GM13976 (cell line): ENCODE measurements at regions not wholly inside any gene's neighbourhood (a gene's known extent, or its start where the extent isn't known, plus 50 kb on each side); places are given as distances from the start of the nearest gene placed in this dataset.

Experiments
- DNase-seq: peaks from one replicate; pipeline ENCODE4 v3.0.0; 2012; ENCODE audit warnings: low spot score
- in situ Hi-C: fragments of 300-500 bp; cut with MboI; formaldehyde crosslinking; loops from one replicate; pipeline ENCODE4 v1.12.0; 2022; ENCODE audit warnings: low sequenced_read_pairs, mixed read lengths, inconsistent platforms; ENCODE audit not compliant: unreplicated experiment
- TF ChIP-seq, protein P1 (sequence below): IDR thresholded peaks from 2 replicates; pipeline ENCODE4 v1.5.1; 2012; ENCODE audit warnings: borderline replicate concordance, mild to moderate bottlenecking; ENCODE audit not compliant: insufficient read depth; ENCODE audit errors: extremely low read depth, missing control alignments, control extremely low read depth

- no peak for DNase-seq
- TF ChIP-seq, protein P1, sequence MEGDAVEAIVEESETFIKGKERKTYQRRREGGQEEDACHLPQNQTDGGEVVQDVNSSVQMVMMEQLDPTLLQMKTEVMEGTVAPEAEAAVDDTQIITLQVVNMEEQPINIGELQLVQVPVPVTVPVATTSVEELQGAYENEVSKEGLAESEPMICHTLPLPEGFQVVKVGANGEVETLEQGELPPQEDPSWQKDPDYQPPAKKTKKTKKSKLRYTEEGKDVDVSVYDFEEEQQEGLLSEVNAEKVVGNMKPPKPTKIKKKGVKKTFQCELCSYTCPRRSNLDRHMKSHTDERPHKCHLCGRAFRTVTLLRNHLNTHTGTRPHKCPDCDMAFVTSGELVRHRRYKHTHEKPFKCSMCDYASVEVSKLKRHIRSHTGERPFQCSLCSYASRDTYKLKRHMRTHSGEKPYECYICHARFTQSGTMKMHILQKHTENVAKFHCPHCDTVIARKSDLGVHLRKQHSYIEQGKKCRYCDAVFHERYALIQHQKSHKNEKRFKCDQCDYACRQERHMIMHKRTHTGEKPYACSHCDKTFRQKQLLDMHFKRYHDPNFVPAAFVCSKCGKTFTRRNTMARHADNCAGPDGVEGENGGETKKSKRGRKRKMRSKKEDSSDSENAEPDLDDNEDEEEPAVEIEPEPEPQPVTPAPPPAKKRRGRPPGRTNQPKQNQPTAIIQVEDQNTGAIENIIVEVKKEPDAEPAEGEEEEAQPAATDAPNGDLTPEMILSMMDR = no peak
- in situ Hi-C loops = no loop called here
Observed at GRCh38 chr2:156891609-156892008, 365.9 kb upstream of the GALNT5 start.

DNA sequence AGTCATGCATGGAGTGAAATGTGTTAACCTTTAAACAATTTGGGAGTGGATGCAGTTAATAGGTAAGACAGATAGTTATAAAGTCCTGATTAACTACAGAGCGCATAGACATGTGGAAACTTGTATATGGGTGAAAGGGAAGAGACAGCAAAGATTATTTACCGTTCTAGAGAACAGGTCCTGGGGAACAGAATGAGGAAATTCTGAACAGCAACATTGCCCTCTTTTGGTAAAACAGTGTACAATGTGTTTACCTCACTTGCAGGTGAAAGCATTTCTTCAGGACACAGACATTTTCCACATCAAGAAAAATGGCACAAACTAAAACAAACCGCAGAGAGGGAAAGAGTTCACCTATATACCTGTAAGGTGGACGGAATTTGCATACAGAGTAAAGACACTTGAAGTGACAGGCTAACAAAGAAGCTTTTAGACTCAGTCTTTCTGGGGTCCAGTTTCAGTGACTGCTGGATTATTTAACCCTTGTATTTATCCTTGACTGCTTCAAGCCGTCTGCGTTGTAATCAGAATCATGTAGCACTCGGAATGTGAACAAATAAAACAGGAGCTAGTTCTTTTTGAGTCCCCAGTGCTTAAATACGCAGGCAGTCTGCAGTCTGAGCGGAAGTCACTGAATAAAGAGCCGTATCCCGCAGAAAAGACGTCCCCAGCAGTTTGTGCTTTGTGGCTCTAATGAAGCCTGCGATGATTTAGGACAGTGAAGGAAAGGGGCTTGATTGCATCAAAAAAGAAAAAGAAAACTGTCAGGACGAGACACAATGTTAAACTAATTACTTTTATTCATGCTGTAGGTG, 364.8 kb upstream of the GALNT5 start:
- DNase-seq = no peak
- TF ChIP-seq, protein P1 = peak; percentile 54
- in situ Hi-C loops = no loop called here

GRCh38 chr2:156896294-156896693, 361.2 kb upstream of the GALNT5 start:
- TF ChIP-seq, protein P1 = no peak
- no peak for DNase-seq
- in situ Hi-C loops = no loop called here

- no peak for DNase-seq
- TF ChIP-seq, protein P1 = no peak
- in situ Hi-C loops = no loop called here
Observed at GRCh38 chr2:156897548-156897947, 360.0 kb upstream of the GALNT5 start.

GRCh38 chr2:156901373-156902031, 356.0 kb upstream of the GALNT5 start:
- in situ Hi-C loops = no loop called here
- TF ChIP-seq, protein P1 = no peak
- no peak for DNase-seq

DNA sequence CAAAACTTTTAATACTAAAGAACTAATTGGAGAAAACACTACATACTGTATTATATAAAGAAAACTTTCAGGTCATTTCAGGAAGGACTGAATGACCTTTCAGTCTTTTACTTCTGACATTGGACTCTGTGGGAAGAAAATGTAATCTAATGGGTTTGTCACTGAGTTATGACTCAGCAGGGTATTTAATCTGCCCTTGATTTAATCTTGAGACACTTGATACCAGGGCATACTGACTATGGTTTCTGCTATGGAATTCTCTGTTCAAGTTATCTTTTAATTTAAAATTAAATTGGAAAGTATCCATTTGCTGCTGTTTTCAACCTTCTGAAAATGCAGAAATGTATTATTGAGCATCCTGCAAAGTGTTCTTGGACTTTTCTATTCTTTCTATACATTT, 354.2 kb upstream of the GALNT5 start:
- in situ Hi-C loops = no loop called here
- TF ChIP-seq, protein P1 = no peak
- DNase-seq = no peak

GRCh38 chr2:156907806-156908205, 349.7 kb upstream of the GALNT5 start:
- TF ChIP-seq, protein P1 = no peak
- DNase-seq = no peak
- in situ Hi-C loops = no loop called here
